HG02623 (cell line): ENCODE measurements at regions not wholly inside any gene's neighbourhood (a gene's known extent, or its start where the extent isn't known, plus 50 kb on each side); places are given as distances from the start of the nearest gene placed in this dataset.
"Not testable (repeated sequence)": the region's sequence is repeated elsewhere in the genome, so short reads cannot be mapped to it uniquely, and the experiment has no call there.

ENCODE experiments used
- ATAC-seq: cut with Tn5 transposase; IDR thresholded peaks from one replicate; pipeline ENCODE4 v1.9.1; 2021; ENCODE audit warnings: moderate library complexity; ENCODE audit not compliant: unreplicated experiment

DNA sequence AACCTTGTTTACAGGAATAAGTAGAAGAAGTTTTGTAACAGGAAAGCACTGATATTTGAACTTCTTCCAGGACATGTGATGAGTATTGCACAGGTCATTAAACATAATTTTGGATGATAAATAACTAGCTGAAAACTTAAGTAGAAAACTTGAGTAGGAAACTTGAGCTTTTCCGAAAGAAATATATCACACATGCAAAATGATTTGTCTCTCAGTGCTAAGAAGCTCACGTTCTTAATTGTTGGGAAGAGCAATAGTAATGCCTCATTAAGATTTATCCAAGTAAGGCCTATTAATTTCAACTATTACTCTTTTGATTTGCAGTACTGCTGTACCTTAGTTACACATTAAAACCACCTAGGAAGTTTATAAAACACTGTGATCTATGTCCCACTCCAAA lies 1921.9 kb upstream of the LRRTM1 start:
- no peak for ATAC-seq

DNA sequence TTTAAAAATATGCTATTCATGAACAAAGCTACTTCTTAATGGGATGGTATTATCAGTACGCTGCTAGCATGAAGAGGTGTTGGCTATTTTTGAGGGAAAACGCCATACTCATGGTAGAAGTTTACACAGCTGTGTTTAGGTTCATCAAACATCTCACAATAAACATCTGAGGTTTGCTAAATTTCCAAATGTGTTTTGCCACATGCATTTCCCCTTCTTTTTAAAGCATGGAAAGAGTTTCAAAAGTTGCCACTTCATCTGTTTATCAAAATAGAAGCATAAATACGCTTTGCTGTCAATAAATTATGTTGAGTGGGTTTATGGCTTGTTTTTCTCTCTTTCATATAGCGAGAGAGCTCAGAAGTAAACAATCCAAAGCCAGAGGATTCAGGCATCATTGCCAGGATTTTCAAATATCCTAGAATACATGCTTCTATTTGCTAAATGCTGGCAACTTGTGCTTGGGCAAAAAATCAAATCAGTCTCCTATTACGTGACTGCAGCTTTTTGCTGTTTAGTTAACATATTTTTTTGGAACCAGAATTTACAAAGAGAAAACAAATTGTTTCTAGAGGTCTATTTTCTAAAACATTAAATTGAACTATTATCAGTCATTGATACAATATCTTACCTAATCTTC lies 1919.9 kb upstream of the LRRTM1 start:
- ATAC-seq: no peak

DNA sequence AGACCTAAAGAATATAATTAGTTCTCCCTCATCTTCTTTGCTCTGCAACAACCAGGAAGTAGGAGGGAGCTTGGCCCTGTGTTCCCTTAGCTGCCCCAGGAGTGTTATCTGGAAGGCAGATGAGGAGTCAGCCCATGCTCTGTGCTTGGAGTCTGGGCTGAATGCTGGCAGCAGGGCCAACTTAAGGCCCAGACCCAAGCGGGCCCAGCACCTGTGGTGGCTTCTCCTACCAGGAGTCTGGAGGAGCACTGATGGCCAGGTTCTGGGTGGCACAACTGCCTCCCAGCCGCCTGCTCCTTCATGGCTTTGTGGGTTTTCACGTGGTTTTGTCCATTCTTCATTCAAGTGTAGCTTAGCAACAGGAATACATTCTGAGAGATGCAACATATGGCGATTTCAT lies 1910.7 kb upstream of the LRRTM1 start:
- no peak for ATAC-seq

DNA sequence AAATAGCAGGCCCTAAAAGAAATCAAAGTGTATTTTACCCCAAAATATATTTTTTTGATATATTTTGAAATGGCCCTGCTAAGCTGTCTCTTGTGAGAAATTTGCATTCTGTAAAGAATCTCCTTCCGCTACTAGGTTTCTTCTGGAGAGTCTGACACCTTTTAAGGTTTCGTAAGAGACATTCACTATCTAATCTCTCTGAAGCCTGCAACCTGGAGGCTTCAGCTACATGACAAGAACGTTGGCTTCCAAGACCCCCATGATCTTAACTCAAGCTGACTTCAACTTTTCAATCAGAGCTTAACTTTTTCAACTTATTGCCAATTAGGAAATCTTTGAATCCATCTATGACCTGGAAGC lies 1894.9 kb upstream of the LRRTM1 start:
- no peak for ATAC-seq

DNA sequence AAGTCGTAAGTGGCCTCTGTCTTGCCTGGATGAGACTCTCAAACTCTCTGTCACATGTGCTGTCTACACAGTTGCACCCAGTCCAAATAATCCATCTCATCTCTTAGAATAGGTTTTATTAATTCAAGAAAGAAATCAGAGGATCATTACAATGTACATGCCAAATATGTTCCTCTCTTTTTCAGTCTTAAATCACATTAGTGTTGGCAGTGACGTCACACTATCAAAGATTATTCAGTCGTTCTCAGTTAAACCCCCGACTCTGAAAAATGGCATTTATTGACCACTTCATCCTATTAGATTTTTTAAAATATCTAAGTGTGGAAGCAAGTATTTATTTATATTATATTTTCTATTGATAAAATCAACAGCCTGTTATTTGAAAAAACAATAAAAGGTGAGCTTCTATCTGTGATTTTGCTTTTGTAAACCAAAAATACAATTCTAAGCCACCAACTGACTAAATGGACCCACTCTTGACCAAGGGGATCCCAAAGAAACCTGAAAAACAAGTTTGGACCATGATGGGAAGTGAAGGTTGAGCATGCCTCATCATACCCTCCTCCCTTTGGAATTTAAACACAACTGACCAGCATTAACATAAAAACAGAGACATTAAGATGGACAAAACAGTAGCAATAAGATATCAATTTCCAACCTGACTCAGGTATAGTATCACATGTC lies 1894.4 kb upstream of the LRRTM1 start:
- ATAC-seq: no peak

DNA sequence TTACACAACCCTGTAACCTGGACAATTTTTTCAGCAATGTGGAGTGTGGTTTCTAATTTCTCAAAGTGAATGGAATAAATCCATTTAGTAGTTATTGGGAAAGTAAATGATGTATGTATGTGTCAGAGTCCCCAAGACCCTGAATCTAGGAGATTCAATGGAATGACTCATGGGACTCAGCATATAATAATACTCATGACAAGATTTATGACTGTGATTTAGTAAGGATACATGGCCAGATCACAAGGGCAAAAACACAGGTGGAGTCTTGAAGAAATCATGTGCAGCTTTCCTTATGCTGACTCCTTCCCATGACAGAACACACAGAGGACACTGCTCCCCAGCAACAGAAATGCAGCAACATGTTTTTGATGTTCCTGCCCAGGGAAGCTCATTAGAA lies 1877.7 kb upstream of the LRRTM1 start:
- no peak for ATAC-seq

DNA sequence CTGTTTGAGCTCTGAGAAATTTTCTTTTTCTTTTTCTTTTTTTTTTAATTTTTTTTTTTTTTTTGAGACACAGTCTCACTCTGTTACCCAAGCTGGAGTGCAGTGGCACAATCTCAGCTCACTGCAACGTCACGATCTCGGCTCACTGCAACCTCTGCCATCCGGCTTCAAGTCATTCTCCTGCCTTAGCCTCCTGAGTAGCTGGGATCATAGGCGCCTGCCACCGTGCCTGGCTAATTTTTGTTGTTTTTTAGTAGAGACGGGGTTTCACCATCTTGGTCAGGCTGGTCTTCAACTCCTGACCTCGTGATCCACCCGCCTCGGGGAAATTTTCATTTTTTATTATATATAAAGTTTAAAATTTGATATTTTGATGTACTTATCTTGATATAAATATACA lies 1870.7 kb upstream of the LRRTM1 start:
- ATAC-seq: not testable (repeated sequence)

DNA sequence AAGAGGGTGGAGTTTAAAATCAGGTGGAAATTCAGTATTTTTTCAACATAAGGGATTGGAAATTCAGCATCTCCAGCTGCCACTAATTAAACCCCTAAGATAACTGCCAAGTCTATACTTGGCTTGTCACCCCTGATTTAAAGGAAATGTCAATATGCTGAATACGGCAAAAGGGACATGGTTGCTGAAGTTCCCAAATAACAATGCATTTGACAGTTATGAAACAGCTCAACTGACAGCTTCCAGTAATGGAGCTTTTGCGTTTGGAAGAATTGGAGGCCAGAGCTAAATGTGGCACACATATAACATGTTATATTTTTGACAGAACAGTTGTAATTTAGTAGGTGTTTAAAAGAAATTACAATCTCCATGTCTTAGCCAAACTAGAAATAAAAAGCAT lies 1867.9 kb upstream of the LRRTM1 start:
- ATAC-seq: no peak

DNA sequence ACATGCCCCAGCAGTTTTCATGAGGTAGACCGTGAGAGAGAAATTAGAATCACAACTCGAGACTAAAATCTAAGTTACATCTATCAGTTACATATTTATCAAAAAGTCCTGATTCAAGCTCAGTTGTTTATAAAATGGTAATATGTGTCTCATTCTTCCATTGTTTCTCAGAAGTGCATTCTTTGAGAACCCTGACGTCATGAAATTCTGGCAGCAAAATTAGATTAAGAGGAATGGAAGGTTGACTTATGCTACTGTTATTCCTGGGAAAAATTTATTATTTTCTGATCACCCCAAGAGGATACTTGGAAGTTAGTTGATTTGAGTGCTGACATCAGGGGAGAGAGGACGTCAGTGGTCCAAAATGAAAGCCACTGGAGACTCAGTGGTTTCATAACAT lies 1864.8 kb upstream of the LRRTM1 start:
- ATAC-seq: no peak

DNA sequence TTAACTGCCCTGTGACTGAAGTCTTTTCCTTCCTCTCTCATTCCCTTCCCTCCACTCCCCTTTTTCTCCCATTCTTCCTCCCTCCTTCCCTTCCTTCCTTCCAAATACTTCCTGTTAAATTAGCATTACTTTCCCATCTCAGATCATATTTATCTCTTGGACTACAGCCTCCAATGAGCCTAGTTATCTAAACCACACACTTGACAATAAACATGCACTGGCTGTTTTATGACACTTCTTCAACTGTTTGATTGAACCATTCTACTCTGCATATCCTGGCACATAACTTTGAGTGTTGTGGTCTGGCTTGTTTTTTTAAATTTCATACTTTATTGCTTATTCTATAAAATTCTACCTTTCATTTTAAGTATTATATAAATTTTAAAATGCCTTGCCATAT lies 1860.8 kb upstream of the LRRTM1 start:
- no peak for ATAC-seq

DNA sequence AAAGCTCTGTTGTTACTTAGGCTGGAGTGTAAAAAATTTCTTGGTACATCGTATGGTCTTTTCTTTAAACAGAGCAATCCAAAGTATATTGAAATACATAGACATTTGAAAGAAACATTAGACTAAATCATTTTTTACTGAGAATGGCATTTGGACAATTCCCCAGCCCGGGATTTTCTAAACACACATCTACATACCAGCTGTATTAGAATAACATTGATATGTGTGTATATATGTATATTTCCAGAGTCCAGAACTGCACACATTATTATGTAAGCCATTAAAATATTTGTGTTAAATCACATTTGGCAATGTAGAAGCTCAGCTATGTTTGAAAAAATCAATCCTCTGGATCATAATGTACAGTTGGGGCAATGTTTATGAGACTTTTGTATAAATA lies 1853.6 kb upstream of the LRRTM1 start:
- ATAC-seq: no peak

DNA sequence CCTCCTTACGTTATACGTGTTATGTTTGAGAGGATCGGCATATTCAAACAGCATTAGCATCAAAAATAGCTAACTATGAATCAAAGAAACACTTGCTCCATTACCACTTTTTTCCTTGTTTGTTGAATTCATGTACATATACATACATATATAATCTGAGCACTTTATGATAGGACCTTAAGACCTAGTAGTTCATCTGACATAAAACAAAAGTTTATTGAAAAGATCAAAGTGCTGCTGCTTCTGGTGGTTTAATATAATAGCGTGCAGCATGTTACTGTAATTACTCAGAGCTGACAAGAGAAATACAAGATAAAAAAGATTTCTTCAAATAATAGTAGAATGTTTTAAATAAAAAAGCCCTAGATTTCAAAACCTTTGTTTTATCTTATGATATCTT lies 1850.9 kb upstream of the LRRTM1 start:
- ATAC-seq: no peak

DNA sequence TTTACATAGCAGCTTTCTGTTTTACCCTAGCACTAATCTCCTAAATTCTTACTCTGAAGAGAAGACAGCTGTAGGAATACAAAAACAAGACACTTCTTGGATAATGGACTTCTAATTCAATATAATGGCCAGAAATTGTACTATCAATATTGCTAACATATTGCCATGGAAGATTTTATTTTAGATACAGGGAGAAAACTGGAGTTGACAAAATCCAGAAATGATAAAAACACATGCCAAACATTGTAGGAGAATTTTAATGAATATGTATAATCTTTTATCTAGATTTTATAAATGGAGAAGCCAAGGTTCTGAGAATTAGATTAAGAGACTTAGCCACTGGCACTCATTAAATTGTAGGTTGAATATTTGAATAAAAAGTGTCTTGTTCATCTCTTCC lies 1838.8 kb upstream of the LRRTM1 start:
- no peak for ATAC-seq

DNA sequence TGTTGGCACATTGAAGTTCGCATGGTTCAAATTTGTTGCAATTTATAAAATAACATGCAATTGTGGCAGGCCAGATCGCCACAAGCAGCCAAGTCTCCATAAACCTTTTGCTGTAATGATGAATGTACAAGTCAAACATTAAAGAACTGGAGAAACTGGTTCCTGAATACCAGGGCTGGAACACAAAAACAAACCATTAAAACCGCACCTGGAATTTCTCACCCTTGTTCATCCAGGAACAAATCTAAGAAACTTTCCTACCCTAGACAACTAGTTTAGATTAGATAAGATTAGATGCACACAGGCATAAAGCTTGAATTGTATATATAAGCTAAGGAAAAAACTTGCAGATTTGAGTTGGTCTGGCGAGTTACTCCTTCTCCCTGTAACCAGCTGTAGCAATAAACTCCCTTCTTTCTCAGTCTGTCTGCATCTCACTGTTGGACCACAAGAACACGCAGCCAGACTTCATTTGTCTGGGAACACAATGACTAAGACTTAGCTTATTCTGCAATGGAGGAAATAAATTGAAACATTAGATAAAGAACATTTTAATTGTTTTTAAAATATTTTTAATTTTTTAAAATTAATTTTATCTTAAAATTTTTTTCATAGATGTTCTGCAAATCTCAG lies 1835.5 kb upstream of the LRRTM1 start:
- no peak for ATAC-seq

DNA sequence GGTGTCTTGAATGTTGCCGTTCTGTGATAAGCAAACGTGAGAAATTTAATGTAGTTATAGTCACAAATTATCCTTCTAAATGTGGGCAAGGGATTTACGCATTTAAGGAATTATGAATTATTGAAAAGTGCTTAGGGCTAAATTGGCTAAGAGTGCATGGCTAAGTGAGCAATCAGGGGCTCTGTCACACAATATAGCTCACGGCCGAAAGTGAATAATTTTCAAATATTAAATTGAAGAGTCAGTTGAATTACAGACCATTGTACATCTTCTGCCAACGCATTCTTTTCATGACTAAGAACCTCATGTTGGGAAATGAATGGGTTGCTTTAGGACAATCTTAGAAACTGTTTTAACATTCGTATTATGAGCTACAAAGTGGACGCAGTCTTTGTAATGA lies 1832.9 kb upstream of the LRRTM1 start:
- no peak for ATAC-seq

DNA sequence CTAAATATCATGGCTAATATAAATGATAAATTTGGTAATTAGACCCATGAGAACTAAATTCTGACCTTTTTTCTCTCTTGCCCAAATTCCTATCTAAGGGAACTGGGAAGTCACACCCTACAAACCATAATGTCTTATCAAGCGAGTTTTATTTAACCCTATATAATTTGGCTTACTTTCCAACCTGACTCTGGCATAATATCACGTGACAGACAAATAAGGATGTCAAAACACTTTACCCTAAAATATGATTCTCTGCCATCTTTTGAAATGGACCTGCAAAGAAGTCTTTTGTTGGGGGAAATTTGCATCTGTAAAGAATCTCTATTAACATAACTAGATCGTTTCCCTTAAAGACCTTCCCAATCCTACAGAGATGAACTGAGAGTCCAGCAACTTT lies 1823.5 kb upstream of the LRRTM1 start:
- no peak for ATAC-seq

DNA sequence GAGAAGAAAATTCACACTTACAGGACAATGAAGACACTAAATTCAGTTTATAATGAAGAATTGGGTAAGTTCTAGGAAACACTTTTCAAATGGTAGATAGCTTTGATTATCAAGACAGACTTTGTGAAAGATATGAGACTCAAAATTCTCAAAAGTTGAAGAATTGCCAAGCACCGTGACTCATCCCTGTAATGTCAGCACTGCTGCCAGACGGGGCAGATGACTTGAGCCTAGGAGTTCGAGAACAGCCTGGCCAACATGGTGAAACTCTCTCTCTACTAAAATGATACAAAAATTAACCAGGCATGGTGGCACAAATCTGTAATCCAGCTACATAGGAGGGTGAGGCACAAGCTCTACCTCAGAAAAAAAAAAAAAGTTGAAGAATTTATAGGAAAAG lies 1820.1 kb upstream of the LRRTM1 start:
- ATAC-seq: no peak

DNA sequence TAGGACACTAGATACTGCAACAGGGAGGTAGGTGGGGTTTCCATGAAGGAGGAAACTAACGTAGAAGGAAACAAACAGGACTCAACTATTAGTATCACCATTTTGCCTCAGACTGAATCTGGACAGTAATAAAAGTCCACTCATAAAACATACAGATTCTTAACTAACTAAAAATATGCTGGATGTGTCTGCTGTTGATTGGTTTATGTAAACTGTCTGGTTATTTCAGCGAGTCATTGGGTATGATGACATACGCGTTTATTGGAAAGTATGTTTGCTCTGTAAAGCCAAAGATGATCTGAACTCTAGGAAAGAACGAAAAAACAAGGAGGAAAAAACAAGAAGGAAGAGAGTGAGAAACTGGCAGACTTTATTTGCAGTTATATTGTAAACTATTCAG lies 1816.1 kb upstream of the LRRTM1 start:
- ATAC-seq: no peak

DNA sequence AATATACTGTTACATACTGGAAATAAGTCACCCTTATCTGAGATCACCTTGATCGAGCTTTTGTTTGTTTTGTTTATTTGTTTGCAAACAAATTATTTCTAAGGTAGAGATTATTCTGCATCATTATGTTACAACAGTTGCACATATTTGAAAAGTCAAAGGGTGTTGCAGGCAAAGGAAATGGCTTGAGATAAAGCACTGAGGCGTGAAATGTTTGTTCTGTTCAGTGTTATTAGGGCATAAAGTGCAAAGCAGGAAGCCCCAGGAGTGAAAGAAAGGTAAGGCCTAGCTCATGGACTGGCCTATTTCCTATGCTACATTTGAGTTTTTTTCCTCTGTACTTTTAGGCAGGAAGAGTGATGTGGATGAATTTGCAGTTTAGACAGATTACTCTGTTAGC lies 1815.6 kb upstream of the LRRTM1 start:
- ATAC-seq: no peak

DNA sequence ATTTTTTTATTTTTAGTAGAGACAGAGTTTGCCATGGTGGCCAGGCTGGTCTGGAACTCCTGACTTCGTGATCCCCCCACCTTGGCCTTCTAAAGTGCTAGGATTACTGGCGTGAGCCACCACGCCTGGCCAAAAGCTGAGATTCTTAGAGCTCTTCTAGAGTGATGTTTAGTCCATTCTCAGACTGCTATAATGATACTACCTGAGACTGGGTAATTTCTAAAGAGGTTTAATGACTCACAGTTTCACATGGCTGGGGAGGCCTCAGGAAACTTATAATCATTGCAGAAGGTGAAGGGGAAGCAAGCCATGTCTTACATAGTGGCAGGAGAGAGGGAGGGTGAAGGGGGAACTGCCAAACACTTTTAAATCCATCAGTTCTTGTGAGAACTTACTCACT lies 1804.9 kb upstream of the LRRTM1 start:
- no peak for ATAC-seq

DNA sequence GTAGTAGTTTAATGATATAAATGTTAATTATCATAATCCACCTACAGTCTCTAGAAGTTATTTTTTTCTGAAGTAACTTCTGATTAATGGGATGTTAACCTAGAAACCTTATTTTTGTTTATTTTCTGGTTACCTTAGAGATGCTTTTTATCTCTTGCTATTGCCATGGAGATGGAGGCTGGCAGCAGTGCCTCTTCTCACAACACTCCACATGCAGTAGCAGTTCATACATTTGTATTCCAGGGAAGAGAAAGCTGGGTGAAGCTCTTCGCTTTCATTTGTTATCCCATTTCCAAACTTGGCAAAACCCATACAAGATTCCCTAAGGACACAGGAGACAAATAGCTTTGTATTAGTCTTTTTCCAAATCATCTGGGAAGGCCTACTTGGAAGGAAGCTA lies 1794.1 kb upstream of the LRRTM1 start:
- no peak for ATAC-seq

DNA sequence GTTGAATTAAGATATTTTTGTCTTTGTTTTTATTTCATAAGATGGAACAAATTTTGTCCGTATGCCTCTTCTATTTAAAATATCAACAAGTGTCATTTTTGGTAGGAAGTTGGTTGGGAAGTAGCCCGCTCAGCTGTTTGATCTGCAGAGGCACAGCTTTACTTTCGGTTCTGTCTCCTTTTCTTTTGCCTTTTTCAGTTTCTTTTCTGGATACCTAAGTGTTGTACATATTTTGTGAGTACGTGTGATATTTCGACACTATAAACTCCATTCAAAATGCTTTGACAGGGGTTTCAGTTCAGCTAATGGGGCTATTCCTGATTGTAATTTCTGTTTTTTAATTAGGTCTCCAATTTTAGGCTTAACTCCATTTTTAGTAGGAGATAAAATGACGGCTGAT lies 1785.0 kb upstream of the LRRTM1 start:
- ATAC-seq: no peak
